Cerebellar nuclear complex (tissue), 1 donor: ENCODE measurements at regions not wholly inside any gene's neighbourhood (a gene's known extent, or its start where the extent isn't known, plus 50 kb on each side); places are given as distances from the start of the nearest gene placed in this dataset.

Source experiments
- DNase-seq, 2 experiments: peaks; one replicate each; lab custom pipeline; 2025; lab: John Stamatoyannopoulos, UW

GRCh38 chr16:51391798-51392511 is 240.9 kb upstream of the SALL1 start:
- DNase-seq = no peak

- DNase-seq = no peak
Observed at GRCh38 chr16:51390877-51391276, 239.8 kb upstream of the SALL1 start.

GRCh38 chr16:51389881-51390280 is 238.8 kb upstream of the SALL1 start:
- no peak for DNase-seq

GRCh38 chr16:51388516-51388951 is 237.5 kb upstream of the SALL1 start:
- DNase-seq = no peak

- no peak for DNase-seq
Observed at GRCh38 chr16:51383909-51384308, 232.8 kb upstream of the SALL1 start.

GRCh38 chr16:51382940-51383339 is 231.9 kb upstream of the SALL1 start:
- no peak for DNase-seq

- no peak for DNase-seq
Observed at GRCh38 chr16:51382211-51382610, 231.1 kb upstream of the SALL1 start.

GRCh38 chr16:51376080-51376479 is 225.0 kb upstream of the SALL1 start:
- no peak for DNase-seq

GRCh38 chr16:51374790-51375189 is 223.7 kb upstream of the SALL1 start:
- DNase-seq = no peak

- no peak for DNase-seq
Observed at GRCh38 chr16:51374346-51374745, 223.3 kb upstream of the SALL1 start.

GRCh38 chr16:51365715-51366114 is 214.6 kb upstream of the SALL1 start:
- DNase-seq = no peak

- no peak for DNase-seq
Observed at GRCh38 chr16:51359141-51359955, 208.3 kb upstream of the SALL1 start.

GRCh38 chr16:51357839-51358238 is 206.8 kb upstream of the SALL1 start:
- no peak for DNase-seq

- no peak for DNase-seq
Observed at GRCh38 chr16:51355875-51356274, 204.8 kb upstream of the SALL1 start.

- no peak for DNase-seq
Observed at GRCh38 chr16:51355195-51355594, 204.1 kb upstream of the SALL1 start.

GRCh38 chr16:51353055-51353454 is 202.0 kb upstream of the SALL1 start:
- no peak for DNase-seq

- no peak for DNase-seq
Observed at GRCh38 chr16:51349626-51350025, 198.6 kb upstream of the SALL1 start.

- DNase-seq = no peak
Observed at GRCh38 chr16:51343411-51343810, 192.3 kb upstream of the SALL1 start.

- no peak for DNase-seq
Observed at GRCh38 chr16:51341204-51341603, 190.1 kb upstream of the SALL1 start.

GRCh38 chr16:51337662-51338061 is 186.6 kb upstream of the SALL1 start:
- DNase-seq = no peak

- no peak for DNase-seq
Observed at GRCh38 chr16:51328733-51329132, 177.7 kb upstream of the SALL1 start.

GRCh38 chr16:51327001-51327400 is 175.9 kb upstream of the SALL1 start:
- no peak for DNase-seq

- no peak for DNase-seq
Observed at GRCh38 chr16:51326131-51326856, 175.2 kb upstream of the SALL1 start.
